ENCODE measurements at regions not wholly inside any gene's neighbourhood (a gene's known extent, or its start where the extent isn't known, plus 50 kb on each side); places are given as distances from the start of the nearest gene placed in this dataset.
"Not testable (repeated sequence)": the region's sequence is repeated elsewhere in the genome, so short reads cannot be mapped to it uniquely, and the experiment has no call there.

DNA sequence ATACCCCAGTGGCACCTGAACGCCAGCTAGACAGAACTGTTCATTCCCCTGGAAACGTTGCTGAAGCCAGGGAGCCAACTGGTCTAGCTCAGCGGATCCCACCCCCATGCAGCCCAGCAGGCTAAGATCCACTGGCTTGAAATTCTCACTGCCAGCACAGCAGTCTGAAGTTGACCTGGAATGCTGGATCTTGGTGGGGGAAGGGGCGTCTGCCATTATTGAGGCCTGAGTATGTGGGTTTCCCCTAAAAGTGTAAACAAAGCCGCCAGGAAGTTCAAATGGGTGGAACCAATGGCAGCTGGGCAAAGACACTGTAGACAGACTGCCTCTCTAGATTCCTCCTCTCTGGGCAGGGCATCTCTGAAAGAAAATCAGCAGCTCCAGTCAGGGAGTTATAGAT, 213.0 kb downstream of the NKX6-1 start:
- DNase-seq = no peak

DNA sequence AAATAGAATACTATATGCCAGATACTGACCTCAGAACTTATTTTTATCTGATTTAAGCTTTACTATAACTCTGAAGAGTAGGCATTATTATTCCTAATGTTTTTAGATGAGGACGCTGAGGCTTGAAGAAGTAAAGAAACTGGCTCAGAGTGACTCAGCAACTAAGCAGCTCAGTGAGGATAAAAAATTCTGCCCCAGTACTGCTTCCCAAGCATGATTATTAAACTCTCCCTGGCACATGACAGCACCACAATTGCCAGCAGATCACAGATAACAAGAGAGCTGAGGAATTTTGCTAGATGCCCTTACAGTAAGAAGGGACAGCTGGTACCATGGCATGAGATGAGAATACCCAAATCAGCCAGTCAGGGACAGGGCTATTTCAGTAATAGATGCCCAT, 219.4 kb downstream of the NKX6-1 start:
- DNase-seq = no peak

DNA sequence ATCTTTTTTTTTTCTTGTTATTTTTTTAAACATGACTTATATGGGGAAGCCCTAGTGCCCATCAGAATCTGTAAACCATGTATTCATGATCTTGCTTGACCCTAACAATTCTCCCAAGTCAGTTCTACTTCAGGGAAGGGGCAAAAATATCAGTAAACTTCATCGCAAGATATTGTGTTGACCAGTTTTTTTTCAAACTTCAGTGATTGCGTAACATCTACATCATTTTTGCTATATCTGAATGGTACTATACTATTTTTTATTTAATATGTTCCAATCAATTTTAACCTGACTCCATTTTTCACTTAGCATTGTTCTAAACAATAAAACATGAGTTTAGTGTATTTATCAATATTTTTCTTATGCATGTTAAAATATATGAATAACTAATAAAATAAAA, 221.2 kb downstream of the NKX6-1 start:
- no peak for DNase-seq

DNA sequence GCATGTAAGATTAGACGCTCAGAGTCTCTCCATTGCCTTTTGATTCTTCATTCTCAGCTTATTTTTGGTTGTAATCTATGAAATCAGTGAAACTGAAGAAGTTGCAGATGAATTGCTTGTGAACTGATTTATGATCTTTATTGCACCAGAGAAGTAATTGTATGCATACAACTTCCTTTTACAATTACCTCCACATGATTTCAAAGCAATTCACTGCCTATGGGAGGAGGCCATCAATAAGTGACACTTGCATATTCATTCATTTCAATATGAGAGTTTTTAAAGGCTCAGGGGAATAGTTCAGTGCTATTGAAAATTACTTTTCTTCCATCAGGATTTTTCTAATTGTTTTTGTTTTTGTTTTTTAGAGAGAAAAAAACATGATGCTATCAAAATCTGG, 222.3 kb downstream of the NKX6-1 start:
- no peak for DNase-seq

DNA sequence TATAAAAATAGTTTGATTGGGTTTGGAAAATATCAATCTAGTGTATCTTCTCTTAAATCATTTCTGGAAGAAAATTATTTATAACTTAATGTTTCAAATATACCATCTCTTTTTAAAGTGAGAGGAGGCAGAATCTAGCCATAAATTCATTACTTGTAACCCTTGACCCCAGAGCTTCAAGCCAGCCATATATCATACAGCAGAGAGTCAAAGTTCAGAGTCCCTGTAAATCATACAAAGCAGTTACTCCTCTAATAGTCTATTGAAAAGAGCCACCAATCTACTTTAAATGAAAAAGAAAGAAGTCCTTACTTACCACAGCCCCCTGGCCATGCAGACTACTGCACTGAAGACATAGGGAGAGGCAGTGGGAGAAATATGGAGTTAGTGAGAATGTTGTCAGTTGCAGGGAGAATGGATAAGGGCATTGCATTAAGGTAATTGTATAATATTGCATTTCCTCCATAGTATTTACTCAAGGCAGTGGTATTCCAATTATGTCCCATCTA, 229.5 kb downstream of the NKX6-1 start:
- DNase-seq = no peak

DNA sequence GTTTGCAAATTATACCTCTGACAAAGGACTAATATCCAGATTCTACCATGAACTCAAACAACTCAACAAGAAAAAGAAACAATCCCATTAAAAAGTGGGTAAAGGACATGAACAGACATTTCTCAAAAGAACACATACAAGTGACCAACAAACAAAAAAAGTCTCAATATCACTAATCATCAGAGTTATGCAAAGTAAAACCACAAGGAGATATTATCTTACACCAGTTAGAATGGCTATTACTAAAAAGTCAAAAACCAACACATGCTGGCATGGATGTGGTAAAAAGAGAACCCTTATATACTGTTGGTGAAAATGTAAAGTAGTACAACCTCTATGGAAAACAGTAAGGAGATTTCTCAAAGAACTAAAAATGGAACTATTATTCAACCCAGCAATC, 234.4 kb downstream of the NKX6-1 start:
- no peak for DNase-seq

DNA sequence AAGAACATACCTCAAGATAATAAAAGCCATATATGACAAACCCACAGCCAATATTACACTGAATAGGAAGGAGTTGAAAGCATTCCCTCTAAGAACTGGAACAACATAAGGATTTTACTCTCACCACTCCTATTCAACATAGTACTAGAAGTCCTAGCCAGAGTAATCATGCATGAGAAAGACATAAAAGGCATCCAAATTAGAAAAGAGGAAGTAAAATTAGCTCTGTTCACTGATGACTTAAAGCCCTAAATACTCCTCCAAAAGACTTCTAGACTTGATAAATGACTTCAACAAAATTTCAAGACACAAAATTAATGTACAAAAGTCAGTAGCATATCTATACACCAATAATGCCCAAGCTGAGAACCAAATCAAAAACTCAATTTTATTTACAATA, 235.7 kb downstream of the NKX6-1 start:
- no peak for DNase-seq

DNA sequence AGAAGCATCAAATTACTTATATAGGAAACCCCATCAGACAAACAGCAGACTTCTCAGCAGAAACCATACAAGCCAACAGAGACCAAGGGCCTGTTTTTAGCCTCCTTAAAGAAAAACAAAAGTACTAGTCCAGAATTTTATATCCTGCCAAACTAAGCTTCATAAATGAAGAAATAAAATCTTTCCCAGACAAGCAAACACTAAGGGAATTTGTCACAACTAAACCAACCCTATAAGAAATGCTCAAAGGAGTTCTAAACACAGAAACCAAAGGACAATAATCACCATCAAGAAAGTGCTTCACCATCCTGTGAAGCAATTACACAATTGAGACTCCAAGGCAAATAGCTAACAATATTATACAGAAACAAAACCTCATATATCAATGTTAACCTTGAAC, 238.6 kb downstream of the NKX6-1 start:
- no peak for DNase-seq

DNA sequence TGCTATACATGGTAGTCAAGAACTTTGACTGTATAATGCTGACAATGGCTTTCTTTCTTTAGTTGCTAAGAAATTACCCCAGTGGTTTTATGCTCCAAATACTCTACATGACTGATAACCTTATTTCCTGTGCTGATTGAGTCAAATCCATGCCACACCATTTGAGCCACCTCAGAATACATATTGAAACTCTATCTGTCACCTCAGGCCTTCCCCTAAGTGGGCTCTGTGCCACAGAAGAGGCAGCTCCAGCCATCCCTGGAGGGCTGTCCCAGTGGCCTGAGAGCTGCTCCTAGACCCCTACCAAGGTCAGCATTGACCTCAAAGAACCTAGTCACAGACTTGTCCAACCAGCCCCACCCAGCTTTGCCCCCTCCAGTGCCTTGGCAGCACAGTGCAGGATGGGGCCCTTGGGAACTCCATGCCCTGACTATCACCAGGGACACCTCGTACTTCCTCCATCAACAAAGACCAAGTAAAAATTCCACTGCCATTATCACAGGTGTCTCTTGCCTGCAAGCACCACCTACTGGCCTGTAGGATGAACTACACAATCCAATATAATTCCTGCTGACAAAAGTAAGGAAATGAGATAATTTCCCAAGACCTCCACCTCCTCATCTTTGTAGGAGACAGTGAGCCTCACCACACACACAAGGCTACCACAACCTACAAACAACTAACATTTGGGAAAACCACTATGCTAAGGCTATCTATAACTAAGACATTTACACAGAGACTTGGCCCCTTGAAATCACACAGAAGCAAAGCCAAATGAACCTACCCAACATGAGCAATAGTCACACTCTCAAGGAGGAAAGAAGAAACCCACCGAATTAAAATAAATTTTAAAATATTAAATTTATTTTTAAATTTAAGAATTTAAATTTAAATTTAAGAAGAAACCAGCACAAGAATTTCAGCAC, 239.9 kb downstream of the NKX6-1 start:
- DNase-seq = no peak

DNA sequence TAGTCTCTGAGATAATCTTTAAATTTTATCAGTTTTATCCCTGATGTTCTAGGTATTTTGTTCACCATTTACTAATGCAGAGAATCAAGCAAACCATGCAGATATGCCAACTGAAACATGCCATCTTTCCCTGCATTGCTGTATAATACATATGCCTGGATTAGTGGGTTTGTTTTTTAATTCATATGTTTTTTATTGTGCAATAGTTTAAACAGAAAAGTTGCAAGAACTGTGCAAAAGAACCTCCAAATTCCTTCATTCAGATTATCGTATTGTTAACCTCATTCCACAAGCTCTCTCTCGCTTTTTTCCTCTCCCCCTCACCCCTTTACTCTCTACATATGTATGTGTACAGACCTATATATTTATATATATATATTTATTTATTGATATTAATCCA, 244.6 kb downstream of the NKX6-1 start:
- DNase-seq = no peak

DNA sequence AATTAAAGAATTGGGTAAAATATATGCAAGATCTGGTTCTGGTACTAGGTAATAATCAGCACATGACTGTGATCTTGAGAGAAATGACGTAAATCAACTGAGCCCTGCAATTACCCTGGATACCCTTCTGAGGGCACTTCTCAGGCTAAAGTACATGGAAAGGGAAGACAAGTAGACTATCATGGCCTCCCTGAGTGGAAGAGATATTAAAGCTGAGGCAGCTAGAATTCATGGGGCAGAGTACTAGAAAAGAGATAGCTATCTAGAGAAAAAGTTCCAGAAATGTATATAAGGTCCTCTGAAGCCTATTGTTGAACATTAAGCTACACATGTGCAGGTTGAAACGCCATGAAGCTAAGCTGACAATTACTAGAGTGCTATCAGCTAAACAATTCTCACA, 249.6 kb downstream of the NKX6-1 start:
- no peak for DNase-seq

DNA sequence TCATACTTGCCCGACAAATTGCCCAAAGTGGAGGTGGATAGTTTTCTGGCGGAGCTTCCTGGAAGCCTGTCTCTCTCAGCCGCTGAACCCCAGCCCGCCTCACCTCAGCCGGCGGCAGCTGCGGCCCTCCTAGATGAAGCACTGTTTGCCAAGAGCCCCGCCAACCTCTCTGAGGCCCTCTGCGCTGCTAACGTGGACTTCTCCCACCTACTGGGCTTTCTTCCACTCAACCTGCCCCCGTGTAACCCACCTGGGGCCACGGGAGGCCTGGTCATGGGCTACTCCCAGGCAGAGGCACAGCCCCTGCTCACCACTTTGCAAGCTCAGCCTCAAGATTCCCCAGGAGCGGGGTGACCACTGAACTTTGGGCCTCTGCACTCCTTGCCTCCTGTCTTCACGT, 254.1 kb downstream of the NKX6-1 start:
- not testable (repeated sequence) for DNase-seq

DNA sequence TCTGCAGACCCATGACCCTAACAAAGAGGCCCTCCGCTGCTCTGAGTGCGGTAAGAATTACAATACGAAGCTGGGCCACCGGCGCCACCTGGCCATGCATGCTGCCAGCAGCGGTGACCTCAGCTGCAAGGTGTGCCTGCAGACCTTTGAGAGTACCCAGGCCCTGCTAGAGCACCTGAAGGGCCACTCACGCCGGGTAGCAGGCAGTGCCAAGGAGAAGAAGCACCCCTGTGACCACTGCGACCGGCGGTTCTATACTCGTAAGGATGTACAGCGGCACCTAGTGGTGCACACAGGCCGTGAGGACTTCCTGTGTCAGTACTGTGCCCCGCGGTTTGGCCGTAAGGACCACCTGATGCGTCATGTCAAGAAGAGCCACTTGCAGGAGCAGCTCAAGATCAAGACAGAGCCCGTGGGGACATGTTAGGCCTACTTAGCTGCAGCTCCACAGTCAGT, 254.7 kb downstream of the NKX6-1 start:
- not testable (repeated sequence) for DNase-seq

DNA sequence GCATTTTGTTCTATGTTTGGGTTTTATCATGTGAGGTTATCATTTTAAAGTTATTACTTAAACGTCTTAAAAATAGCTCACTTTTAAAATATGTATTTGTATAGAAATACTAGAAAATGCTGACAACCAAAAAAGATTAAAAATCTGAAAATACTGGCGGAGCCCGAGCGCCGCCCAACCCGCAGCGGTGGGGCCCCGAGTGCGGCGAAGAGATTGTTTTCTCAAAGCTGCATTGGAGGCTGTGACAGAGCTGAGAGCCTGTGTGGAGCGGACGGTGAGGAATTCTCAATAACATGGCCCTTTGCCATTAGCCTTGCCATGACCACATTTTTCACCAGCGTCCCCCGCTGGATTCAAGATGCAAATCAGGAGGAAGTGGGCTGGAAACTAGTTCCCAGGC, 255.4 kb downstream of the NKX6-1 start:
- no peak for DNase-seq

DNA sequence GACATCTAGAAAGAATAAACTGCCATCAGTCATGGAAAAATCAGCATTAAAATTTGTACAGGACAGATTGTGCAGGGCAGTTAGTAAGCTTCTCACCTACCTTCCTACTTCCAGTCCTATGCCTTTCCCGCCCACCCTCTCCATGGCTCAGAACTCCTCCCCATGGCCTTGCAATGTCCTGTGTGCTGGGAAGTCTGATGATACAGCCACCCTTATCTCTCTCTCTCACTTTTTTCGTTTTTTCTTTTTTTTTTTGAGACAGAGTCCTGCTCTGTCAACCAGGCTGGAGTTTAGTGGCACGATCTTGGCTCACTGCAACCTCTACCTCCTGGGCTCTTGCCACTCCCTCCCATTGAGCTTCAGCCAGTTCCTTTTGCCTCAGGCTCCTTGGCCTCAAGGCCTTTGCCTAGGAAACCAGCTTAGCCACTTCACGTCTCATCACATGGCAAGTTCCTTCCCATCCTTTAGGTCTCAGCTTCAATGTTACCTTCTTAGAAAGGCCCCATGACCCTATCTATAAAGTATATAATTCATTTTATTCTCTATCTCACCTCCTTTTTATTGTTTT, 259.7 kb downstream of the NKX6-1 start:
- DNase-seq = no peak

DNA sequence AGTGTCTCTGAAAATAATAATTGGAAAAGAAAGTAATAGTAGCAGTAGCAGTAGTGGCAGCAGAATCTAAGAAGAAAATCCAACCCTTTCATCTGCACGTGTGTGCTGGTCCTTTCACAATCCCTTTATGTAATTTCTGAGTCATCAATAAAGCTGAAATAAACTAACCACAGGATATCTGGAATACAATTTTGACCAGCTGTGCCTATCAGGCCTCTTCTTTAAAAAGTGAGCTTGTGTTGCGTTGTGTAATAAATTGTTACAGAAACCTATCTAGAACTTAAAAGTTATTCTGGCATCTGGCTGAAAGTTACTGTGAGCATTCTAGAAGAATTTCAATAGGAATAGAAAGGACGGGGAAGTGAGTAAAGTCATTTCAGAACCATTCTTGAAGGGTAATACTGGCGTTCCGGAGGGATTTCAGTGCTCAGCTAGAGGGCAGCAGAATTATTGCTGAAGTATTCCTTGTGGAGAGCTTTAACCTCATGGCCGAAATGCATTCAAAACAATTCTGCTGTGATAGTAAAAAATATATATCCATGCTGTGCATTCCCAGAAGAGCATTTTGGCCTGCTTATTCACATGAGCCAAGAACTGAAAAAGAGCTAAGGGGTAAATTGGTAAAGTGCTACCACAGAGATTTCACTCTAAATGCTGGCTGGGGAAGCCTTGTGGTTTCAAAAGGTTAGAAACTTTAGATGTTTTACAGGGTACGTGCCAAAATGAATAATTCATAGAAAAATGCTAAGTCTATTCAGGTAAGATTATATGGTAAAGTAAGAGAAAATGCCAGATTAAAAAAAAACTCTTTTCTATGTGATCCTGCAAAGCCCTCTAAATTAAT, 260.6 kb downstream of the NKX6-1 start:
- no peak for DNase-seq

DNA sequence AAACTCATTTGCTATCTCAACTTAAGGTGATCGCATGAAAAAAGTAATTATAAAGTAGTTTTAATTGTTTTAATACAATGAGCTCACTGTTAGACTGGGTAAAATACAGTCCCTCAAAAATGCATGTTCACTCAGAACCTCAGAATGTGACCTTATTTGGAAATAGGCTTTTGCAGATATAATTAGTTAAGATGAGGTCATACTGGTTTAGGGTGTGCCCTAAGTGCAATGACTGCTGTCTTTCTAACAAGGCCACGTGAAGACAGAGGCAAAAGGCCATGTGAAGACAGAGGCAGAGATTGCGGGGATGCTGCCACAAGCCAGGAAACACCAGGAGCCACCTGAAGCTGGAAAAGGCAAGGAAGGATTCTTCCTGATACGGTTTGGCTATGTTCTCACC, 262.1 kb downstream of the NKX6-1 start:
- no peak for DNase-seq

DNA sequence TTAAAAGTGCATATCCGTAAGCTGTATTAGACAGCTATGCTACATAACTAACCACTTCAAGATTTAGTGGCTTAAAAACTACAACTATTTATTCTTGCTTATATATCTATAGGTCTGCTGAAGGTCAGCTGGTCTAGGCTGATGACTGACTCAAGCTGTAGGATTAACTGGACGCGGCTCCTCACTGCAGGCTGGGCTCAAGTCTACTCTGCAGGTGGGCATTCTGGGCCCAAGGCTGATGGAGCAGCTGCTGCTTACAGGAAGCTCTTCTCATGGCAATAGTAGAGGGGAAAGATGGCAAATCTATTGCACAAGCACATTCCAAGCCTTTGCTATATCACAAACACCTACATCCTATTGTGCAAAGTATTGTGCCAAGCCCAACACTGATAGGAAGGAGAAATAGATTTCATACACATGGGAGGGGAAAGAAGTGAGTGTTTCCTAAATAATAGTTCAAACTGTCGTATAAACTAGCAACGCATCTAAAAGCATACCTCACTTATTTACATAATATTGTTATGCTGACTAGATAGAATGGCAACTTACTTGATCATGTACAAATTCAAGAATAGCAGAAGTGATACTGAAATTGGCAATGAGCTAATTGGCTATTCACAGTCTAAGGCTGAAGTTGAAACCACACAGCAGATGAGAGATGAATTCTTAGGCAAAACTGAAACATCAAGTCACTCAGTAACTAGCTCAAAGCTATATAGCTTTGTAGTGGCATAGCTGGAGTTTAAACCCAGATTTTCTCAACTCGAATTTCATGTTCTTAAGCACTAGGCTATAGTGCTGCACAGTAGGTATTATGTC, 263.8 kb downstream of the NKX6-1 start:
- no peak for DNase-seq

DNA sequence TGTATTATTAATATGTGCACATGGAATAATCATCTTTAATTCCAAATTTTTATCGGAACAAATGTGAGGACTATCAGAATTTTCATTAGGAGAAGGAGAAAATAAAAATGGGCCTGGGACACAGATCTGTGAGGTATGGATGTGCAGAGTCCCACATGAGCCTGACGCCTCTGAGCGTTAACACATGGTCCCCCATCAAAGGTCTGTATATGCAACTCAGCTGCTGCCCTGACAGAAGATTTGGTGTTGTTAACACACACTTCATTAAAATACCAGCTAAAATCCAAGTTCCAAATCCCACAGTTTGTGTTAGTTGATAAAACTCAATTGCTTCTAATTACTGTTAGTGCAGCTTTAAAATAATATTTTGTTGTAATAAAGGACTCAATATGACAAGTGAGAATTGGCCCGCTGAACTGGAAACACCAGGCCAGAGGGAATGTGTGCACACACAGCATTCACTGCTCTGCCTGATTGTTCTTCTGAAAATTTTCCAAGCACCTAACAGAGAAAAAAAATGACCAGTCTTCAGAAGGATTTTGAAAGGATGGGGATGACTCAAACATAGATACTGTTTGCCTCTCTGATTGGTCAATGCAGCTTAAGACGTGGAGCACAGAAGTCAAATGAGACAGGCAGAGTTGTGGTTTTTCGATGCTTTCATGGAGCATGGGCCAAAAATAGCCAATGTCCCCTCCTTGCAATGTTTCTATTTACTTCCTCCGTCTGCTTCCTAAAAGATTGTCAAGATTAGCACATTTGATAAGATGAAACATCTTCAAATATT, 266.6 kb downstream of the NKX6-1 start:
- no peak for DNase-seq

DNA sequence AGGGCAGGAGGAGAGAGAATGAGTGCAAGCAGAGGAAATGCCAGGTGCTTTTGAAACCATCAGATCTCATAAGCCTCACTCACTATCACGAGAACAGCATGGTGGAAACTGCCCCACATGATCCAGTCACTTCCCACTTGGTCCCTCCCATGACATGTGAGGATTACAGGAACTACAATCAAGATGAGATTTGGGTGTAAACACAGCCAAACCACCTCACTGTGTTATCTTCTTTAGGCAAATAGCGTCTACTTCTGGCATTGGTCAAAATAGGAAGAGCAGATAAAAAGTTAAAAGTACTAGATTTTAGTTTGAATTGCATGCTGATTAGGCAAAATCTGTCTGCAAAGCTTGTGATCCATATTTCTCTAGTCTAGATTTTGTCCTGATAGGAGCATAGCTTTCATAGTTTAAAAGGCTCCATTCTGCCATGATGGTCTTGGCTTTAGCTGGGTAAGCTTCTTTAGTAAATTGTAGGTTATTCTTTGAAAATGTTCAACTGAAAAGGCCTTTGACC, 267.5 kb downstream of the NKX6-1 start:
- DNase-seq = no peak

All from muscle of back (tissue), 3 donors.